HFFc6 (cell line): ENCODE measurements at regions not wholly inside any gene's neighbourhood (a gene's known extent, or its start where the extent isn't known, plus 50 kb on each side); places are given as distances from the start of the nearest gene placed in this dataset.

Experiments
- DNase-seq: peaks from one replicate; pipeline ENCODE4 v3.0.0-alpha.2; 2018
- H3K27ac Mint-ChIP-seq: 2 replicates; pipeline ENCODE4 v1.8.0; 2020; ENCODE audit warnings: mild to moderate bottlenecking, mixed read lengths
- H3K27me3 Mint-ChIP-seq: 2 replicates; pipeline ENCODE4 v1.8.0; 2021; ENCODE audit warnings: mild to moderate bottlenecking, moderate library complexity, mixed read lengths; ENCODE audit not compliant: insufficient read depth
- H3K36me3 Mint-ChIP-seq: 2 replicates; pipeline ENCODE4 v1.8.0; 2021; ENCODE audit warnings: low read depth, mixed read lengths
- H3K4me1 Mint-ChIP-seq: 2 replicates; pipeline ENCODE4 v1.8.0; 2020; ENCODE audit warnings: low read depth, mixed read lengths
- H3K4me3 Mint-ChIP-seq: 2 replicates; pipeline ENCODE4 v1.8.0; 2020; ENCODE audit warnings: mild to moderate bottlenecking, moderate library complexity, mixed read lengths
- H3K9me3 Mint-ChIP-seq: 2 replicates; pipeline ENCODE4 v1.8.0; 2020; ENCODE audit warnings: mild to moderate bottlenecking, mixed read lengths
- CTCF ChIP-seq: fragments of 200-600 bp; sonication (generic); IDR thresholded peaks from 2 replicates; pipeline ENCODE4 v1.5.0; 2021; ENCODE audit warnings: antibody characterized with exemption, mild to moderate bottlenecking

- Mint-ChIP-seq H3K9me3 (peaks cover 45% of the 10 kb centered on the region), H3K27ac (no peak overlapping the region), H3K36me3 (no peaks in the 10 kb centered on the region), H3K4me1 (no peaks in the 10 kb centered on the region), H3K4me3 (no peak overlapping the region), H3K27me3 (no peaks in the 10 kb centered on the region)
- DNase-seq: no peak
- TF ChIP-seq CTCF: no peak
Observed at GRCh38 chr15:97115761-97116070, 785.2 kb downstream of the NR2F2 start.

- no peaks in the 10 kb centered on the region for H3K36me3 Mint-ChIP-seq
- no peak overlapping the region for H3K4me3 Mint-ChIP-seq
- H3K27ac Mint-ChIP-seq: no peak overlapping the region
Observed at GRCh38 chr15:97124790-97125189, 794.3 kb downstream of the NR2F2 start.

GRCh38 chr15:97126553-97127233 is 796.2 kb downstream of the NR2F2 start:
- peaks cover 15% of the 10 kb centered on the region for H3K9me3 Mint-ChIP-seq
- H3K27ac Mint-ChIP-seq: no peak overlapping the region
- no peaks in the 10 kb centered on the region for H3K4me1 Mint-ChIP-seq
- H3K36me3 Mint-ChIP-seq: no peaks in the 10 kb centered on the region
- peak; percentile 25 for DNase-seq
- no peak for TF ChIP-seq CTCF
- H3K27me3 Mint-ChIP-seq: no peaks in the 10 kb centered on the region
- no peak overlapping the region for H3K4me3 Mint-ChIP-seq

More at GRCh38 chr15:97124790-97125189, 794.3 kb downstream of the NR2F2 start:
- H3K27me3 Mint-ChIP-seq: no peaks in the 10 kb centered on the region
- DNase-seq: no peak
- no peak for TF ChIP-seq CTCF
- peaks cover 10% of the 10 kb centered on the region for H3K9me3 Mint-ChIP-seq
- H3K4me1 Mint-ChIP-seq: no peaks in the 10 kb centered on the region

- TF ChIP-seq CTCF: no peak
- DNase-seq: no peak
- Mint-ChIP-seq H3K9me3 (peaks cover 31% of the 10 kb centered on the region), H3K4me3 (no peak overlapping the region), H3K4me1 (no peaks in the 10 kb centered on the region), H3K36me3 (no peaks in the 10 kb centered on the region), H3K27ac (no peak overlapping the region), H3K27me3 (no peaks in the 10 kb centered on the region)
Observed at GRCh38 chr15:97129674-97130073, 799.2 kb downstream of the NR2F2 start.

- Mint-ChIP-seq H3K9me3 (peaks cover 48% of the 10 kb centered on the region), H3K27ac (no peak overlapping the region), H3K36me3 (no peaks in the 10 kb centered on the region), H3K27me3 (no peaks in the 10 kb centered on the region; the same call in 1 of the 2 replicates), H3K4me3 (no peak overlapping the region), H3K4me1 (no peaks in the 10 kb centered on the region)
- no peak for DNase-seq
- TF ChIP-seq CTCF: no peak
Observed at GRCh38 chr15:97140216-97140615, 809.7 kb downstream of the NR2F2 start.

- no peak overlapping the region for H3K4me3 Mint-ChIP-seq
- H3K9me3 Mint-ChIP-seq: peaks cover 48% of the 10 kb centered on the region
- no peaks in the 10 kb centered on the region for H3K27me3 Mint-ChIP-seq
- no peak for TF ChIP-seq CTCF
- H3K27ac Mint-ChIP-seq: no peak overlapping the region
- H3K36me3 Mint-ChIP-seq: no peaks in the 10 kb centered on the region
- no peaks in the 10 kb centered on the region for H3K4me1 Mint-ChIP-seq
- no peak for DNase-seq
Observed at GRCh38 chr15:97141360-97141759, 810.9 kb downstream of the NR2F2 start.
